ENCODE measurements at regions not wholly inside any gene's neighbourhood (a gene's known extent, or its start where the extent isn't known, plus 50 kb on each side); places are given as distances from the start of the nearest gene placed in this dataset.
"Not testable (repeated sequence)": the region's sequence is repeated elsewhere in the genome, so short reads cannot be mapped to it uniquely, and the experiment has no call there.

- intact Hi-C loops (cut with micrococcal nuclease) = no loop called here
These were observed 280.7 kb upstream of the HNRNPA3 start for GRCh38 chr2:176931588-176932563.

GRCh38 chr2:176934131-176934530, 278.5 kb upstream of the HNRNPA3 start:
- no peak for ATAC-seq
- intact Hi-C loops (cut with micrococcal nuclease) = no loop called here
- no peak for DNase-seq

More at GRCh38 chr2:176931588-176932563, 280.7 kb upstream of the HNRNPA3 start:
- ATAC-seq = no peak
- no peak for DNase-seq

GRCh38 chr2:176934869-176935415, 277.7 kb upstream of the HNRNPA3 start:
- intact Hi-C loops (cut with micrococcal nuclease) = no loop called here
- DNase-seq (no peak), ATAC-seq (no peak)

GRCh38 chr2:176935543-176936102, 277.0 kb upstream of the HNRNPA3 start:
- intact Hi-C loops (cut with micrococcal nuclease) = no loop called here
- ATAC-seq (no peak), DNase-seq (no peak)

GRCh38 chr2:176936410-176936809, 276.2 kb upstream of the HNRNPA3 start:
- ATAC-seq (no peak), DNase-seq (no peak)
- intact Hi-C loops (cut with micrococcal nuclease) = no loop called here

- DNase-seq (no peak), ATAC-seq (no peak)
- intact Hi-C loops (cut with micrococcal nuclease) = no loop called here
These were observed 267.6 kb upstream of the HNRNPA3 start for GRCh38 chr2:176944998-176945397.

GRCh38 chr2:176947754-176948153, 264.8 kb upstream of the HNRNPA3 start:
- no peak for ATAC-seq
- intact Hi-C loops (cut with micrococcal nuclease) = no loop called here
- DNase-seq = no peak

GRCh38 chr2:176951218-176951617, 261.4 kb upstream of the HNRNPA3 start:
- ATAC-seq; intact Hi-C loops (cut with micrococcal nuclease); DNase-seq: not testable (repeated sequence)

- no peak for DNase-seq
- intact Hi-C loops (cut with micrococcal nuclease) = no loop called here
- no peak for ATAC-seq
These were observed 255.8 kb upstream of the HNRNPA3 start for GRCh38 chr2:176956791-176957190.

GRCh38 chr2:176959614-176960013, 253.0 kb upstream of the HNRNPA3 start:
- no peak for ATAC-seq
- intact Hi-C loops (cut with micrococcal nuclease) = no loop called here
- no peak for DNase-seq

GRCh38 chr2:176960061-176960460, 252.5 kb upstream of the HNRNPA3 start:
- ATAC-seq = no peak
- intact Hi-C loops (cut with micrococcal nuclease) = no loop called here

GRCh38 chr2:176960736-176961520, 251.7 kb upstream of the HNRNPA3 start:
- DNase-seq (no peak), ATAC-seq (no peak)
- intact Hi-C loops (cut with micrococcal nuclease) = no loop called here

More at GRCh38 chr2:176960061-176960460, 252.5 kb upstream of the HNRNPA3 start:
- no peak for DNase-seq

- DNase-seq = no peak
These were observed 250.6 kb upstream of the HNRNPA3 start for GRCh38 chr2:176961775-176962619.

GRCh38 chr2:176963568-176964287, 248.9 kb upstream of the HNRNPA3 start:
- DNase-seq = no peak
- intact Hi-C loops (cut with micrococcal nuclease) = no loop called here
- no peak for ATAC-seq

More at GRCh38 chr2:176961775-176962619, 250.6 kb upstream of the HNRNPA3 start:
- ATAC-seq = no peak
- intact Hi-C loops (cut with micrococcal nuclease) = no loop called here

- intact Hi-C loops (cut with micrococcal nuclease) = no loop called here
- ATAC-seq = no peak
These were observed 244.6 kb upstream of the HNRNPA3 start for GRCh38 chr2:176967911-176968450.

GRCh38 chr2:176969642-176970359, 242.8 kb upstream of the HNRNPA3 start:
- no peak for ATAC-seq
- intact Hi-C loops (cut with micrococcal nuclease) = no loop called here
- no peak for DNase-seq

More at GRCh38 chr2:176967911-176968450, 244.6 kb upstream of the HNRNPA3 start:
- no peak for DNase-seq

Data from left ventricle myocardium superior (tissue), 1 donor.